ENCODE measurements at regions not wholly inside any gene's neighbourhood (a gene's known extent, or its start where the extent isn't known, plus 50 kb on each side); places are given as distances from the start of the nearest gene placed in this dataset.

- TF ChIP-seq CTCF (IDR thresholded peaks at IDR 0.05), result no peak
- TF ChIP-seq POLR2A (IDR thresholded peaks at IDR 0.05), result no peak
Observed at GRCh38 chr1:81326212-81326611, 474.5 kb upstream of the ADGRL2 start.

Data from breast epithelium (tissue), 3 donors.